GM20000 (cell line): ENCODE measurements at regions not wholly inside any gene's neighbourhood (a gene's known extent, or its start where the extent isn't known, plus 50 kb on each side); places are given as distances from the start of the nearest gene placed in this dataset.

ENCODE experiments used
- DNase-seq: peaks from one replicate; pipeline ENCODE4 v3.0.0; 2012; ENCODE audit warnings: low spot score
- TF ChIP-seq, protein P1 (sequence below): IDR thresholded peaks from 2 replicates; pipeline ENCODE4 v1.5.1; 2012; ENCODE audit warnings: mild to moderate bottlenecking, control low read depth; ENCODE audit errors: extremely low read depth, missing control alignments

DNA sequence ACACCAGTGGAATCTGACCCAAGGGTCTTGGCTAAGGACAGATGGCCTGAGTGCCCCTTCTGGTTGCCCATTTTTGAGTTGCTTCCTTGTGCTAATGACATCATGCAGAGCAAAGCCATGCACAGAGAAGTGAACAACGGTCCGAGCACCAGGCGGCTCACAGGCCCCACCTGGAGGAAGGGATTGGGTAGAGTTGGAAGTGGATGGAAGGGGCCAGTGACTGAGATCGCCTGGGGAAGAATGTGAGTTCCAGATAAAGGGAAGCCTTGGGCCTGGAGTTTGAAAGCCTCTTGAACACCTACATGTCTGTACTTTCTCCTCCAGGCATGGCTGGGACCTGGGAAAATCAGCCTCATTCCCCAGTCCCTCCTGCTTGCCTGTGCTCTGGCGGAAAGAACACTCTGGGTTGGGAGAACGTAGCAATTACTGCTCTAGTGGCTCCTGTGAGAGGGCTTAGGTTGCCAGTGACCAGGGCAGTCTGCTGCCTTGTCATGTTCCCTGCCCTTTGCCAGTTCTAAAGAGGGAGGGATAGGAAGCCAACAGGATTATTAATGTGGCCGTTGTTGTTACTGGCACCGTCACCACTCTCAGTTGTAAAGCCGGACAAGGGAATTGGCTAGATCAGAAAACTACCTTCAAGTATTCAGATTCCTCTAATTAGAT, 62.5 kb upstream of the PTPN3 start:
- TF ChIP-seq, protein P1, sequence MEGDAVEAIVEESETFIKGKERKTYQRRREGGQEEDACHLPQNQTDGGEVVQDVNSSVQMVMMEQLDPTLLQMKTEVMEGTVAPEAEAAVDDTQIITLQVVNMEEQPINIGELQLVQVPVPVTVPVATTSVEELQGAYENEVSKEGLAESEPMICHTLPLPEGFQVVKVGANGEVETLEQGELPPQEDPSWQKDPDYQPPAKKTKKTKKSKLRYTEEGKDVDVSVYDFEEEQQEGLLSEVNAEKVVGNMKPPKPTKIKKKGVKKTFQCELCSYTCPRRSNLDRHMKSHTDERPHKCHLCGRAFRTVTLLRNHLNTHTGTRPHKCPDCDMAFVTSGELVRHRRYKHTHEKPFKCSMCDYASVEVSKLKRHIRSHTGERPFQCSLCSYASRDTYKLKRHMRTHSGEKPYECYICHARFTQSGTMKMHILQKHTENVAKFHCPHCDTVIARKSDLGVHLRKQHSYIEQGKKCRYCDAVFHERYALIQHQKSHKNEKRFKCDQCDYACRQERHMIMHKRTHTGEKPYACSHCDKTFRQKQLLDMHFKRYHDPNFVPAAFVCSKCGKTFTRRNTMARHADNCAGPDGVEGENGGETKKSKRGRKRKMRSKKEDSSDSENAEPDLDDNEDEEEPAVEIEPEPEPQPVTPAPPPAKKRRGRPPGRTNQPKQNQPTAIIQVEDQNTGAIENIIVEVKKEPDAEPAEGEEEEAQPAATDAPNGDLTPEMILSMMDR, result no peak
- DNase-seq, result no peak

- DNase-seq, result no peak
- TF ChIP-seq, protein P1, result no peak
Measured at GRCh38 chr9:109561137-109561536, 63.0 kb upstream of the PTPN3 start.

- TF ChIP-seq, protein P1, result no peak
- no peak for DNase-seq
Measured at GRCh38 chr9:109568089-109568488, 70.0 kb upstream of the PTPN3 start.

DNA sequence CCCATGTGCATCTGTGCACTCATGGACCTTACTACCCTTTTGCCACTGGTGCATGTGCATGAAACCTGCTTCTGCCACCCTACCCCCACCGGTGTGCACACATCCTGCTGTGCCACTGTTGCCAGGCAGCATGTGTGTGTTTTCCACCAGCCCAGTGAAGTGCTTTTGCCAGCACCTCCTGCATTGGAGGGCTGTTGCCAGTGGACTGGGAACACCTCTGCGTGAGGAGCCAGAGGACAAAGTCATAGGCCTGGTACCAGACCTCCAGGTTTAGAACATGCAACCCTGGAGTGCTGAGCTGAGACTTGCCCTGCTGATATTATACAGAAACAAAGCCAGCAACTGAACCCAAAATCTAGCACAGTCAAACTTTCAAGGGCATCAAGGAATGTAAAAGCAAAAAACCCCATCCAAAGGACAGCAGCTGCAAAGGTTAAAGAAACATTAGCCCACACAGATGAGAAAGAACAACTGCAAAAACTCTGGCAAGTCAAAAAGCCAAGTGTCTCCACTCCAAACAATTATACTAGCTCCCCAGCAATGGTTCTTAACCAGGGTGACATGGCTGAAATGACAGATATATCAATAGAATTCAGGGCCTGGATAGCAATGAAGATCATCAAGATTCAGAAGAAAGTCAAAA, 70.6 kb upstream of the PTPN3 start:
- TF ChIP-seq, protein P1, result no peak
- no peak for DNase-seq

- DNase-seq, result peak; percentile 30
- TF ChIP-seq, protein P1, result peak; percentile 60
Measured at GRCh38 chr9:109574061-109574882, 76.2 kb upstream of the PTPN3 start.

DNA sequence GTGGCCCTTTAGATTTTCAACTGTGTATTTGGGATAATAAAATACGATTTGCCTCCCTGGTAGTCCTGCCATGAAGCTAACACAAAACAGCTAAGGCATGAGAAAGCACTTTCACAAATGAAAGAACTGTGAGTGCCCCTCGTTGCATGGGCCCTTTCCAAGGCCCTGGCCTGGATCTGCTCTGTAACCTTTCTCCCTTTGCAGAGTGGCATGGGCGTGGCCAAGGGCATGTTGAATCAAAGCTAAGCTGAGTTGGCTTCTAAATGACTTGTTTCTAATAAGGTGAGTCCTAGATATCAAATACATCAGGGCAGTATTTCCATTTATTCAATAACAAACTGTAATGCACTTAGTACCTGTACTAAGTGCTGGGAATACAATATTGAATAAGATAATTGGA, 78.7 kb upstream of the PTPN3 start:
- DNase-seq, result no peak
- TF ChIP-seq, protein P1, result no peak
